Fibroblast of villous mesenchyme (primary cell): ENCODE measurements at regions not wholly inside any gene's neighbourhood (a gene's known extent, or its start where the extent isn't known, plus 50 kb on each side); places are given as distances from the start of the nearest gene placed in this dataset.

Source experiments
- DNase-seq: peaks from one replicate; pipeline ENCODE4 v3.0.0-alpha.2; 2010; ENCODE audit warnings: low read depth
- H3K4me3 ChIP-seq: 2 replicates; pipeline ENCODE4 v1.5.1; 2011; ENCODE audit warnings: low read depth, mild to moderate bottlenecking, low read length
- CTCF ChIP-seq: IDR thresholded peaks from 2 replicates; pipeline ENCODE4 v1.5.1; 2012; ENCODE audit warnings: low read depth, mild to moderate bottlenecking, low read length; ENCODE audit not compliant: insufficient read depth

- DNase-seq, result no peak
- TF ChIP-seq CTCF, result no peak
- H3K4me3 ChIP-seq, result no peak overlapping the region
Observed at GRCh38 chr16:27681681-27682080, 131.7 kb downstream of the KATNIP start.

- DNase-seq, result no peak
- no peak overlapping the region for H3K4me3 ChIP-seq
- TF ChIP-seq CTCF, result no peak
Observed at GRCh38 chr16:27684047-27684446, 134.1 kb downstream of the KATNIP start.

- peak; percentile 81 for DNase-seq
- no peak overlapping the region for H3K4me3 ChIP-seq
- TF ChIP-seq CTCF, result no peak
Observed at GRCh38 chr16:27685807-27686206, 135.9 kb downstream of the KATNIP start.

GRCh38 chr16:27686926-27687325 lies 137.0 kb downstream of the KATNIP start:
- no peak overlapping the region for H3K4me3 ChIP-seq
- no peak for TF ChIP-seq CTCF
- DNase-seq, result no peak

GRCh38 chr16:27687605-27688004 lies 137.7 kb downstream of the KATNIP start:
- H3K4me3 ChIP-seq, result no peak overlapping the region
- TF ChIP-seq CTCF, result no peak
- no peak for DNase-seq

- no peak for TF ChIP-seq CTCF
- H3K4me3 ChIP-seq, result no peak overlapping the region
- no peak for DNase-seq
Observed at GRCh38 chr16:27689711-27690110, 139.8 kb downstream of the KATNIP start.

- no peak overlapping the region for H3K4me3 ChIP-seq
- peak; percentile 38 for DNase-seq
- TF ChIP-seq CTCF, result peak; percentile 67
Observed at GRCh38 chr16:27690608-27691007, 140.7 kb downstream of the KATNIP start.
